Glutamatergic neuron (in vitro differentiated cells): ENCODE measurements at regions not wholly inside any gene's neighbourhood (a gene's known extent, or its start where the extent isn't known, plus 50 kb on each side); places are given as distances from the start of the nearest gene placed in this dataset.

Source experiments
- DNase-seq: peaks from one replicate; pipeline ENCODE4 v3.0.0; 2022
- H3K27ac Mint-ChIP-seq: one replicate; pipeline ENCODE4 v1.8.0; 2020; ENCODE audit warnings: mild to moderate bottlenecking, mixed read lengths, inconsistent platforms; ENCODE audit not compliant: unreplicated experiment
- H3K27me3 Mint-ChIP-seq: one replicate; pipeline ENCODE4 v1.8.0; 2020; ENCODE audit warnings: mild to moderate bottlenecking, moderate library complexity, mixed read lengths, inconsistent platforms; ENCODE audit not compliant: unreplicated experiment
- H3K36me3 Mint-ChIP-seq: one replicate; pipeline ENCODE4 v1.8.0; 2020; ENCODE audit warnings: mild to moderate bottlenecking, mixed read lengths, inconsistent platforms; ENCODE audit not compliant: unreplicated experiment
- H3K4me1 Mint-ChIP-seq: one replicate; pipeline ENCODE4 v1.8.0; 2020; ENCODE audit warnings: mild to moderate bottlenecking, low read depth, mixed read lengths, inconsistent platforms; ENCODE audit not compliant: unreplicated experiment
- H3K4me3 Mint-ChIP-seq: one replicate; pipeline ENCODE4 v1.8.0; 2020; ENCODE audit warnings: mild to moderate bottlenecking, mixed read lengths, inconsistent platforms; ENCODE audit not compliant: unreplicated experiment
- H3K9me3 Mint-ChIP-seq: one replicate; pipeline ENCODE4 v1.8.0; 2020; ENCODE audit warnings: mild to moderate bottlenecking, moderate library complexity, mixed read lengths, inconsistent platforms; ENCODE audit not compliant: unreplicated experiment
- CTCF ChIP-seq: fragments of 200-600 bp; sonication (generic); IDR thresholded peaks from one replicate; pipeline ENCODE4 v1.5.0; 2021; ENCODE audit not compliant: partially characterized antibody, unreplicated experiment

- no peak for TF ChIP-seq CTCF
- DNase-seq = no peak
- H3K27ac Mint-ChIP-seq = no peak overlapping the region
- peaks cover 4% of the 10 kb centered on the region for H3K4me1 Mint-ChIP-seq
- H3K36me3 Mint-ChIP-seq = no peaks in the 10 kb centered on the region
- peaks cover 2% of the 10 kb centered on the region for H3K27me3 Mint-ChIP-seq
- H3K9me3 Mint-ChIP-seq = no peaks in the 10 kb centered on the region
- H3K4me3 Mint-ChIP-seq = no peak overlapping the region
These were observed 109.9 kb upstream of the JAZF1 start for GRCh38 chr7:28290496-28290895.

GRCh38 chr7:28291559-28291958 is 111.0 kb upstream of the JAZF1 start:
- H3K27ac Mint-ChIP-seq = no peak overlapping the region
- H3K36me3 Mint-ChIP-seq = no peaks in the 10 kb centered on the region
- no peaks in the 10 kb centered on the region for H3K9me3 Mint-ChIP-seq
- no peak for DNase-seq
- H3K4me3 Mint-ChIP-seq = no peak overlapping the region
- no peaks in the 10 kb centered on the region for H3K27me3 Mint-ChIP-seq
- H3K4me1 Mint-ChIP-seq = peaks cover 4% of the 10 kb centered on the region
- TF ChIP-seq CTCF = no peak

GRCh38 chr7:28292834-28293526 is 112.4 kb upstream of the JAZF1 start:
- no peak overlapping the region for H3K27ac Mint-ChIP-seq
- H3K4me1 Mint-ChIP-seq = peaks cover 4% of the 10 kb centered on the region
- H3K4me3 Mint-ChIP-seq = no peak overlapping the region
- no peaks in the 10 kb centered on the region for H3K27me3 Mint-ChIP-seq
- no peak for TF ChIP-seq CTCF
- H3K9me3 Mint-ChIP-seq = no peaks in the 10 kb centered on the region
- no peak for DNase-seq
- no peaks in the 10 kb centered on the region for H3K36me3 Mint-ChIP-seq

GRCh38 chr7:28293527-28293835 is 112.9 kb upstream of the JAZF1 start:
- Mint-ChIP-seq H3K27me3 (no peaks in the 10 kb centered on the region), H3K4me3 (no peak overlapping the region), H3K9me3 (no peaks in the 10 kb centered on the region), H3K36me3 (no peaks in the 10 kb centered on the region), H3K27ac (no peak overlapping the region), H3K4me1 (peaks cover 4% of the 10 kb centered on the region)
- TF ChIP-seq CTCF = no peak
- DNase-seq = no peak

- Mint-ChIP-seq H3K4me1 (peaks cover 5% of the 10 kb centered on the region), H3K36me3 (no peaks in the 10 kb centered on the region), H3K4me3 (no peak overlapping the region), H3K9me3 (no peaks in the 10 kb centered on the region), H3K27ac (no peak overlapping the region), H3K27me3 (no peaks in the 10 kb centered on the region)
- TF ChIP-seq CTCF = peak; percentile 42
- peak; percentile 63 for DNase-seq
These were observed 115.5 kb upstream of the CREB5 start for GRCh38 chr7:28296571-28297483.
